ENCODE measurements at regions not wholly inside any gene's neighbourhood (a gene's known extent, or its start where the extent isn't known, plus 50 kb on each side); places are given as distances from the start of the nearest gene placed in this dataset.

DNA sequence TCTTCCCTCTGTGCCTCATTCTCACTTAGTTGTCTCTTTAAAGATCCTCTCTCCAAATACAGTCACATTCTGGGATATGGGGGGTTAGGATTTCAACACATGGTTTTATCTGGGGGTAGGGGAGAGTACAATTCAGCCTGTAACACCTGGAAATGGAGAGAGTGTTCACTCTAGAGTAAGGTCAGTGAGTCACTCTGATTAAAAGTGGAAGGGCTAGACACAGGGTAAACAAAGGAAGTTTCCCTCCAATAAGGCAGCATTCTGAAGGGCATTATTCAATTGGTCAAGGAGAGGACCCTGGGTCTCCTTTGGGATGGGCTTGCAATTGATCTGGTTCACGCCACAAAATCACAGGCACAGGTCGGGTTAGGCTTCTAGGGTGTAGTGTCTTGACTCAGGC is 232.8 kb upstream of the NPSR1 start:
- TF ChIP-seq EZH2 (IDR thresholded peaks at IDR 0.05; ENCODE audit: low read depth, low read length, severe bottlenecking) (no peak), CTCF (IDR thresholded peaks at IDR 0.05; ENCODE audit: control extremely low read depth in 1 of 3, insufficient read depth in 1 of 3, low read depth in 1 of 3, low read length in 3 of 3) (no peak), EGR1 (IDR thresholded peaks at IDR 0.05; ENCODE audit: borderline replicate concordance, low read depth, low read length) (no peak), RFX5 (IDR thresholded peaks at IDR 0.05; ENCODE audit: borderline replicate concordance, low read depth, low read length) (no peak), CEBPB (IDR thresholded peaks at IDR 0.05; ENCODE audit: low read depth, low read length) (no peak), TBP (IDR thresholded peaks at IDR 0.05; ENCODE audit: low read depth, low read length) (no peak), CBX5 (IDR thresholded peaks at IDR 0.05; ENCODE audit: low read depth, low read length) (no peak), ATF2 (IDR thresholded peaks at IDR 0.05; ENCODE audit: low read length) (no peak), POLR2A (IDR thresholded peaks at IDR 0.05; ENCODE audit: control extremely low read depth in 1 of 2, low read depth in 2 of 2, low read length in 2 of 2) (no peak), EP300 (IDR thresholded peaks at IDR 0.05; ENCODE audit: borderline replicate concordance in 1 of 2, low read depth in 2 of 2, low read length in 2 of 2) (no peak)

Measured in H1 (cell line).